PC-9 (cell line): ENCODE measurements at regions not wholly inside any gene's neighbourhood (a gene's known extent, or its start where the extent isn't known, plus 50 kb on each side); places are given as distances from the start of the nearest gene placed in this dataset.

Experiments
- EZH2 ChIP-seq: fragments of 200-600 bp; sonication (generic); IDR thresholded peaks from 2 replicates; pipeline ENCODE4 v1.8.0; 2017; ENCODE audit warnings: antibody characterized with exemption, low read depth
- TF ChIP-seq, protein P1 (sequence below): fragments of 200-600 bp; sonication (generic); conservative IDR thresholded peaks from 2 replicates; pipeline ENCODE4 v1.6.1; 2017; ENCODE audit warnings: mixed run types, antibody characterized with exemption, mild to moderate bottlenecking, moderate library complexity

DNA sequence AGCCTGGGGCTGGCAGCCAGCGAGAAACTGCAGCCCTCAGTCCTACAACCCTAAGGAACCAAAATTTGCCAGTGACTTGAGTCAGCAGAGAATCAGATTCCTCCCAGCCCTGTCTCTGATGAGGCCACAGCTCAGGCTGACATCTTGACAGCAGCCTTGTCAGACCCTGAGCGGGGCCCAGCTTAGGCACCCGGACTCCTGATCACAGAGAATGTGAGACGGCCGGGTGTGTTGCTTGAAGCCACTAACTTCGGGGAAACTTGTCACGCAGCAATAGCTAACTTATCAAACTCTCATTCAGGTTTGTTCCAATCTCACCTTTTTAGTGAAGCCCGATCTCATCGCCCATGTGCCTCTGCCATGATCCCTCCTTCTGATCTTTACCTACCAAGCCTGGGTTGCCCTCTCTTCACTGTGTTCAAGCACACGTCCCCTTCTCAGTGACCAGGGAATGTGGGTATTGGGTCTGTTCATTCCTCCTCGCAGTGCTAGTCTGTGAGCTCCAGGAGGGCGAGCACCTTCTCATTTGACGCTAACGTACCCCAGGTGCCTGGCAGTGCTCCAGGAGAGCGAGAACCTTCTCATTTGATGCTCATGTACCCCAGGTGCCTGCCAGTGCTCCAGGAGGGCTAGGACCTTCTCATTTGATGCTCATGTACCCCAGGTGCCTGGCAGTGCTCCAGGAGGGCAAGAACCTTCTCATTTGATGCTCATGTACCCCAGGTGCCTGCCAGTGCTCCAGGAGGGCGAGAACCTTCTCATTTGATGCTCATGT, 280.7 kb downstream of the BRD1 start:
- TF ChIP-seq, protein P1, sequence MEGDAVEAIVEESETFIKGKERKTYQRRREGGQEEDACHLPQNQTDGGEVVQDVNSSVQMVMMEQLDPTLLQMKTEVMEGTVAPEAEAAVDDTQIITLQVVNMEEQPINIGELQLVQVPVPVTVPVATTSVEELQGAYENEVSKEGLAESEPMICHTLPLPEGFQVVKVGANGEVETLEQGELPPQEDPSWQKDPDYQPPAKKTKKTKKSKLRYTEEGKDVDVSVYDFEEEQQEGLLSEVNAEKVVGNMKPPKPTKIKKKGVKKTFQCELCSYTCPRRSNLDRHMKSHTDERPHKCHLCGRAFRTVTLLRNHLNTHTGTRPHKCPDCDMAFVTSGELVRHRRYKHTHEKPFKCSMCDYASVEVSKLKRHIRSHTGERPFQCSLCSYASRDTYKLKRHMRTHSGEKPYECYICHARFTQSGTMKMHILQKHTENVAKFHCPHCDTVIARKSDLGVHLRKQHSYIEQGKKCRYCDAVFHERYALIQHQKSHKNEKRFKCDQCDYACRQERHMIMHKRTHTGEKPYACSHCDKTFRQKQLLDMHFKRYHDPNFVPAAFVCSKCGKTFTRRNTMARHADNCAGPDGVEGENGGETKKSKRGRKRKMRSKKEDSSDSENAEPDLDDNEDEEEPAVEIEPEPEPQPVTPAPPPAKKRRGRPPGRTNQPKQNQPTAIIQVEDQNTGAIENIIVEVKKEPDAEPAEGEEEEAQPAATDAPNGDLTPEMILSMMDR: no peak
- TF ChIP-seq EZH2: no peak
